ENCODE measurements at regions not wholly inside any gene's neighbourhood (a gene's known extent, or its start where the extent isn't known, plus 50 kb on each side); places are given as distances from the start of the nearest gene placed in this dataset.

GRCh38 chr1:58927722-58928085 is 143.9 kb upstream of the JUN start:
- Histone ChIP-seq H3K9me3 (ENCODE audit: control insufficient read depth, low read length) (no peaks in the 10 kb centered on the region), H3K4me3 (ENCODE audit: low read length) (no peak overlapping the region), H3K27me3 (ENCODE audit: control insufficient read depth, insufficient read depth) (no peaks in the 10 kb centered on the region), H3K4me1 (ENCODE audit: control insufficient read depth, insufficient read depth, low read length) (no peaks in the 10 kb centered on the region), H3K27ac (ENCODE audit: low read length) (no peak overlapping the region)
- ATAC-seq: no peak
- 95% methylated on average over 3 of the region's 3 CpGs for WGBS
- DNase-seq: no peak
- intact Hi-C loops (cut with DNase I): no loop called here

GRCh38 chr1:58928514-58928913 is 144.7 kb upstream of the JUN start:
- intact Hi-C loops (cut with DNase I): no loop called here
- Histone ChIP-seq H3K27ac (ENCODE audit: low read length) (no peak overlapping the region), H3K27me3 (ENCODE audit: control insufficient read depth, insufficient read depth) (no peaks in the 10 kb centered on the region), H3K4me1 (ENCODE audit: control insufficient read depth, insufficient read depth, low read length) (no peaks in the 10 kb centered on the region), H3K9me3 (ENCODE audit: control insufficient read depth, low read length) (no peaks in the 10 kb centered on the region), H3K4me3 (ENCODE audit: low read length) (no peak overlapping the region)
- ATAC-seq (peak in 1 of 2 donors; percentile 22), DNase-seq (no peak)
- 78% methylated on average over 6 of the region's 6 CpGs for WGBS

GRCh38 chr1:58929671-58930325 is 146.0 kb upstream of the JUN start:
- no peaks in the 10 kb centered on the region for H3K9me3 ChIP-seq (ENCODE audit: control insufficient read depth, low read length)
- H3K27me3 ChIP-seq (ENCODE audit: control insufficient read depth, insufficient read depth): no peaks in the 10 kb centered on the region
- 89% methylated on average over 11 of the region's 11 CpGs for WGBS
- ATAC-seq (no peak), DNase-seq (no peak)
- H3K4me1 ChIP-seq (ENCODE audit: control insufficient read depth, insufficient read depth, low read length): no peaks in the 10 kb centered on the region
- intact Hi-C loops (cut with DNase I): no loop called here
- H3K4me3 ChIP-seq (ENCODE audit: low read length): no peak overlapping the region
- no peak overlapping the region for H3K27ac ChIP-seq (ENCODE audit: low read length)

GRCh38 chr1:58931024-58931423 is 147.2 kb upstream of the JUN start:
- ATAC-seq (no peak), DNase-seq (no peak)
- Histone ChIP-seq H3K4me1 (ENCODE audit: control insufficient read depth, insufficient read depth, low read length) (no peaks in the 10 kb centered on the region), H3K4me3 (ENCODE audit: low read length) (no peak overlapping the region), H3K27ac (ENCODE audit: low read length) (no peak overlapping the region), H3K27me3 (ENCODE audit: control insufficient read depth, insufficient read depth) (no peaks in the 10 kb centered on the region), H3K9me3 (ENCODE audit: control insufficient read depth, low read length) (no peaks in the 10 kb centered on the region)
- intact Hi-C loops (cut with DNase I): no loop called here
- WGBS: 61% methylated on average over 2 of the region's 2 CpGs

GRCh38 chr1:58931756-58932155 is 147.9 kb upstream of the JUN start:
- no peak overlapping the region for H3K4me3 ChIP-seq (ENCODE audit: low read length)
- H3K27me3 ChIP-seq (ENCODE audit: control insufficient read depth, insufficient read depth): no peaks in the 10 kb centered on the region
- intact Hi-C loops (cut with DNase I): no loop called here
- no peaks in the 10 kb centered on the region for H3K4me1 ChIP-seq (ENCODE audit: control insufficient read depth, insufficient read depth, low read length)
- H3K27ac ChIP-seq (ENCODE audit: low read length): no peak overlapping the region
- ATAC-seq (no peak), DNase-seq (no peak)
- 87% methylated on average over 6 of the region's 6 CpGs for WGBS
- H3K9me3 ChIP-seq (ENCODE audit: control insufficient read depth, low read length): no peaks in the 10 kb centered on the region

GRCh38 chr1:58932859-58933598 is 149.2 kb upstream of the JUN start:
- ATAC-seq (peak; percentile 60 to 69), DNase-seq (no peak)
- Histone ChIP-seq H3K27ac (ENCODE audit: low read length) (no peak overlapping the region), H3K4me1 (ENCODE audit: control insufficient read depth, insufficient read depth, low read length) (no peaks in the 10 kb centered on the region), H3K9me3 (ENCODE audit: control insufficient read depth, low read length) (no peaks in the 10 kb centered on the region), H3K27me3 (ENCODE audit: control insufficient read depth, insufficient read depth) (no peaks in the 10 kb centered on the region), H3K4me3 (ENCODE audit: low read length) (no peak overlapping the region)
- intact Hi-C loops (cut with DNase I): no loop called here
- WGBS: 75% methylated on average over 4 of the region's 4 CpGs

GRCh38 chr1:58933599-58933926 is 149.7 kb upstream of the JUN start:
- no peaks in the 10 kb centered on the region for H3K27me3 ChIP-seq (ENCODE audit: control insufficient read depth, insufficient read depth)
- no peaks in the 10 kb centered on the region for H3K9me3 ChIP-seq (ENCODE audit: control insufficient read depth, low read length)
- H3K4me1 ChIP-seq (ENCODE audit: control insufficient read depth, insufficient read depth, low read length): no peaks in the 10 kb centered on the region
- H3K4me3 ChIP-seq (ENCODE audit: low read length): no peak overlapping the region
- no peak for DNase-seq
- intact Hi-C loops (cut with DNase I): no loop called here
- 100% methylated on average over 2 of the region's 2 CpGs for WGBS
- H3K27ac ChIP-seq (ENCODE audit: low read length): no peak overlapping the region
- ATAC-seq: no peak

GRCh38 chr1:58934706-58935105 is 150.9 kb upstream of the JUN start:
- no peaks in the 10 kb centered on the region for H3K27me3 ChIP-seq (ENCODE audit: control insufficient read depth, insufficient read depth)
- H3K9me3 ChIP-seq (ENCODE audit: control insufficient read depth, low read length): no peaks in the 10 kb centered on the region
- ATAC-seq (no peak), DNase-seq (no peak)
- no peak overlapping the region for H3K27ac ChIP-seq (ENCODE audit: low read length)
- 78% methylated on average over 3 of the region's 3 CpGs for WGBS
- no peaks in the 10 kb centered on the region for H3K4me1 ChIP-seq (ENCODE audit: control insufficient read depth, insufficient read depth, low read length)
- intact Hi-C loops (cut with DNase I): no loop called here
- no peak overlapping the region for H3K4me3 ChIP-seq (ENCODE audit: low read length)

GRCh38 chr1:58936973-58937372 is 153.1 kb upstream of the JUN start:
- Histone ChIP-seq H3K4me1 (ENCODE audit: control insufficient read depth, insufficient read depth, low read length) (no peaks in the 10 kb centered on the region), H3K27me3 (ENCODE audit: control insufficient read depth, insufficient read depth) (no peaks in the 10 kb centered on the region), H3K9me3 (ENCODE audit: control insufficient read depth, low read length) (no peaks in the 10 kb centered on the region), H3K27ac (ENCODE audit: low read length) (no peak overlapping the region), H3K4me3 (ENCODE audit: low read length) (no peak overlapping the region)
- intact Hi-C loops (cut with DNase I): no loop called here
- ATAC-seq: no peak
- WGBS: 88% methylated on average over 2 of the region's 2 CpGs
- DNase-seq: no peak

GRCh38 chr1:58939146-58939545 is 155.3 kb upstream of the JUN start:
- no peak for DNase-seq
- H3K27me3 ChIP-seq (ENCODE audit: control insufficient read depth, insufficient read depth): no peaks in the 10 kb centered on the region
- no peaks in the 10 kb centered on the region for H3K9me3 ChIP-seq (ENCODE audit: control insufficient read depth, low read length)
- no peak overlapping the region for H3K4me3 ChIP-seq (ENCODE audit: low read length)
- no peak overlapping the region for H3K27ac ChIP-seq (ENCODE audit: low read length)
- 66% methylated on average over 2 of the region's 2 CpGs for WGBS
- ATAC-seq: no peak
- no peaks in the 10 kb centered on the region for H3K4me1 ChIP-seq (ENCODE audit: control insufficient read depth, insufficient read depth, low read length)
- intact Hi-C loops (cut with DNase I): no loop called here

GRCh38 chr1:58939666-58940370 is 156.0 kb upstream of the JUN start:
- H3K27me3 ChIP-seq (ENCODE audit: control insufficient read depth, insufficient read depth): no peaks in the 10 kb centered on the region
- ATAC-seq (no peak), DNase-seq (no peak)
- no peaks in the 10 kb centered on the region for H3K9me3 ChIP-seq (ENCODE audit: control insufficient read depth, low read length)
- no peak overlapping the region for H3K4me3 ChIP-seq (ENCODE audit: low read length)
- WGBS: 83% methylated on average over 6 of the region's 6 CpGs
- H3K4me1 ChIP-seq (ENCODE audit: control insufficient read depth, insufficient read depth, low read length): no peaks in the 10 kb centered on the region
- H3K27ac ChIP-seq (ENCODE audit: low read length): no peak overlapping the region
- intact Hi-C loops (cut with DNase I): no loop called here

Data from right cardiac atrium (tissue), 5 donors.